ENCODE measurements at regions not wholly inside any gene's neighbourhood (a gene's known extent, or its start where the extent isn't known, plus 50 kb on each side); places are given as distances from the start of the nearest gene placed in this dataset.

- TF ChIP-seq, protein P1, sequence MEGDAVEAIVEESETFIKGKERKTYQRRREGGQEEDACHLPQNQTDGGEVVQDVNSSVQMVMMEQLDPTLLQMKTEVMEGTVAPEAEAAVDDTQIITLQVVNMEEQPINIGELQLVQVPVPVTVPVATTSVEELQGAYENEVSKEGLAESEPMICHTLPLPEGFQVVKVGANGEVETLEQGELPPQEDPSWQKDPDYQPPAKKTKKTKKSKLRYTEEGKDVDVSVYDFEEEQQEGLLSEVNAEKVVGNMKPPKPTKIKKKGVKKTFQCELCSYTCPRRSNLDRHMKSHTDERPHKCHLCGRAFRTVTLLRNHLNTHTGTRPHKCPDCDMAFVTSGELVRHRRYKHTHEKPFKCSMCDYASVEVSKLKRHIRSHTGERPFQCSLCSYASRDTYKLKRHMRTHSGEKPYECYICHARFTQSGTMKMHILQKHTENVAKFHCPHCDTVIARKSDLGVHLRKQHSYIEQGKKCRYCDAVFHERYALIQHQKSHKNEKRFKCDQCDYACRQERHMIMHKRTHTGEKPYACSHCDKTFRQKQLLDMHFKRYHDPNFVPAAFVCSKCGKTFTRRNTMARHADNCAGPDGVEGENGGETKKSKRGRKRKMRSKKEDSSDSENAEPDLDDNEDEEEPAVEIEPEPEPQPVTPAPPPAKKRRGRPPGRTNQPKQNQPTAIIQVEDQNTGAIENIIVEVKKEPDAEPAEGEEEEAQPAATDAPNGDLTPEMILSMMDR (tag by site-specific recombination; IDR thresholded peaks at IDR 0.05), result no peak
- TF ChIP-seq ZNF423 (tag by site-specific recombination; IDR thresholded peaks at IDR 0.05), result no peak
- no peak for TF ChIP-seq PRDM1 (tag by site-specific recombination; IDR thresholded peaks at IDR 0.05)
Measured at GRCh38 chr2:194917519-194917918, 739.5 kb upstream of the SLC39A10 start.
